Muscle layer of duodenum (tissue), 2 donors: ENCODE measurements at regions not wholly inside any gene's neighbourhood (a gene's known extent, or its start where the extent isn't known, plus 50 kb on each side); places are given as distances from the start of the nearest gene placed in this dataset.
"Not testable (repeated sequence)": the region's sequence is repeated elsewhere in the genome, so short reads cannot be mapped to it uniquely, and the experiment has no call there.

Experiments used
- H3K27ac ChIP-seq: one replicate; pipeline ENCODE4 v1.7.0; 2013; ENCODE audit warnings: mild to moderate bottlenecking, low read length
- H3K27me3 ChIP-seq: one replicate; pipeline ENCODE4 v1.7.0; 2013; ENCODE audit warnings: low read depth, mild to moderate bottlenecking, control low read depth, low read length
- H3K36me3 ChIP-seq, 2 donors: one replicate each; pipeline ENCODE4 v1.7.0; 2013; ENCODE audit warnings: low read length in 2 of 2, control low read depth in 1 of 2, mild to moderate bottlenecking in 1 of 2; ENCODE audit not compliant: insufficient read depth in 2 of 2, control insufficient read depth in 1 of 2
- H3K4me1 ChIP-seq, 2 donors: one replicate each; pipeline ENCODE4 v1.7.0; 2013; ENCODE audit warnings: low read length in 2 of 2, mild to moderate bottlenecking in 2 of 2, control low read depth in 1 of 2, moderate library complexity in 1 of 2; ENCODE audit not compliant: insufficient read depth in 2 of 2, control insufficient read depth in 1 of 2
- H3K4me3 ChIP-seq, 2 donors: one replicate each; pipeline ENCODE4 v1.7.0; 2013; ENCODE audit warnings: low read length in 2 of 2, low read depth in 1 of 2, mild to moderate bottlenecking in 1 of 2
- H3K9me3 ChIP-seq, 2 donors: one replicate each; pipeline ENCODE4 v1.7.0; 2013; ENCODE audit warnings: low read length in 2 of 2, control low read depth in 1 of 2, mild to moderate bottlenecking in 1 of 2; ENCODE audit not compliant: control insufficient read depth in 1 of 2
- donor health status: healthy.

GRCh38 chr7:15143936-15144335 lies 241.4 kb upstream of the DGKB start:
- Histone ChIP-seq H3K36me3 (no peaks in the 10 kb centered on the region), H3K9me3 (no peaks in the 10 kb centered on the region), H3K4me3 (no peak overlapping the region), H3K27me3 (no peaks in the 10 kb centered on the region), H3K4me1 (no peaks in the 10 kb centered on the region), H3K27ac (no peak overlapping the region)

- Histone ChIP-seq H3K36me3 (no peaks in the 10 kb centered on the region), H3K4me1 (no peaks in the 10 kb centered on the region), H3K4me3 (no peak overlapping the region), H3K27me3 (no peaks in the 10 kb centered on the region), H3K27ac (no peak overlapping the region), H3K9me3 (no peaks in the 10 kb centered on the region)
Measured at GRCh38 chr7:15143121-15143520, 240.6 kb upstream of the DGKB start.

GRCh38 chr7:15140431-15140830 lies 237.9 kb upstream of the DGKB start:
- H3K4me1 ChIP-seq = no peaks in the 10 kb centered on the region
- no peak overlapping the region for H3K4me3 ChIP-seq
- H3K9me3 ChIP-seq = no peaks in the 10 kb centered on the region
- no peak overlapping the region for H3K27ac ChIP-seq
- no peaks in the 10 kb centered on the region for H3K36me3 ChIP-seq
- H3K27me3 ChIP-seq = no peaks in the 10 kb centered on the region

GRCh38 chr7:15131661-15132060 lies 229.1 kb upstream of the DGKB start:
- H3K4me3 ChIP-seq = no peak overlapping the region
- H3K27me3 ChIP-seq = no peaks in the 10 kb centered on the region
- H3K36me3 ChIP-seq = no peaks in the 10 kb centered on the region
- H3K4me1 ChIP-seq = no peaks in the 10 kb centered on the region
- no peak overlapping the region for H3K27ac ChIP-seq
- no peaks in the 10 kb centered on the region for H3K9me3 ChIP-seq

DNA sequence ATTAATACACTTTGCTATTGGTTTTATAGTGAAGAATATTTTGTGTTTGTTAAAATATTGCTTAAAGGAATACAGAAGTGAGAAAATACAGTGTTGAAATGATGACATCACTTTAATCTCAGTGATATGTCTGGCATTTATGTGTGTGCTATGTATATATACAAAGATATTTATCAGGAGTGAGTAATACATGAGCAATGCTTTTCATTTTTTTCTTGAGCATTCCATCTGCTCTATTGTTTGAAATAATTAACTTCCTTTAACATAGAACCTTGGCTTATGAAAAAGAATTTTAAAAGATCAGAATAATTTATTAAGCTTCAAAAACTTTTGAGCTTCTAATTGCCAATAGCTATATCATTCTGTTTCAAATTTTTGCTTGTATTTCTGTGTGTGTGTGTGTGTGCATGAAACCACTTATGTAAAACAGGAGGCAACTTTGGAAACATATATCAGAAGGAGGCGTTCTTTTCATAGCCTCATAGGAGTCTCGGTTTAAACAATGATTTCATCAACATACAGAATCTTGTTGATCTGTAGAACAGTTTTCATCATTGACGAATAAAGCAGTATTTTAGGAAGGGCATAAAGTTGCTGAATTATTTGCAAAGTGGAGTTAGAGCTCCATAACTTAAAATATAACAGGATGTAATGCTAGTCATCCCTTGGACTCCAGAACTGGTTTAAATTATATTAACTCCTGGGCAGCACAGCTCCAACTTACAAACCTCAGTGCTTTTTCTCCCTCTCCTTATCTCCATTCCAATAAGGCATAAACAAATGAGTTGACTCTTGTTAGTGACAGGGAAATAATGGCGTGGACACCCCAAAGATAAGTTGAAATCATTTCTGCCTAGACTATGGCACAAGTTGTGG lies 228.4 kb upstream of the DGKB start:
- H3K4me3 ChIP-seq = no peak overlapping the region
- H3K9me3 ChIP-seq = no peaks in the 10 kb centered on the region
- no peaks in the 10 kb centered on the region for H3K27me3 ChIP-seq
- H3K36me3 ChIP-seq = no peaks in the 10 kb centered on the region
- no peak overlapping the region for H3K27ac ChIP-seq
- no peaks in the 10 kb centered on the region for H3K4me1 ChIP-seq

DNA sequence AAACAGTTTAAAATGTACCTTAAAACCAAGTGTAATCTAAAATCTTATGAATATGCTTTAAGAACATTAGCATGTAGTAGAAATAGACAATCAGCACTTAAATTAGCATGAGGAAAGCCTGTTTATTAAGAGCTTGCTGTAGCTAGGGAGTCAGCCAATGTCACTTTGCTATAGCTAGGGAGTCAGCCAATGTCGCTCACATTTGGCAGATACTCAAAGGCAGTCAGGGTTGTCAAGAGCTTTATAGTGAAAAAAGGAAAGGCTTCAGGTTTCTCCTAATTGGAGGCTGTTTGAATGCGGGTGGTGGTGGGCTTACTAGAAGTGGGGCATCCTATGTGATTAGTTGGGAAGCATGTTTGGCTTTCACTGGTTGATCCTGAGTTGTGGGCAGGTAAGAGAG lies 226.2 kb upstream of the DGKB start:
- H3K36me3 ChIP-seq = no peaks in the 10 kb centered on the region
- H3K4me3 ChIP-seq = no peak overlapping the region
- H3K9me3 ChIP-seq = no peaks in the 10 kb centered on the region
- no peaks in the 10 kb centered on the region for H3K27me3 ChIP-seq
- no peaks in the 10 kb centered on the region for H3K4me1 ChIP-seq
- no peak overlapping the region for H3K27ac ChIP-seq

GRCh38 chr7:15126653-15127052 lies 224.1 kb upstream of the DGKB start:
- H3K27me3 ChIP-seq, H3K4me1 ChIP-seq, H3K36me3 ChIP-seq, H3K27ac ChIP-seq, H3K9me3 ChIP-seq, H3K4me3 ChIP-seq: not testable (repeated sequence)

DNA sequence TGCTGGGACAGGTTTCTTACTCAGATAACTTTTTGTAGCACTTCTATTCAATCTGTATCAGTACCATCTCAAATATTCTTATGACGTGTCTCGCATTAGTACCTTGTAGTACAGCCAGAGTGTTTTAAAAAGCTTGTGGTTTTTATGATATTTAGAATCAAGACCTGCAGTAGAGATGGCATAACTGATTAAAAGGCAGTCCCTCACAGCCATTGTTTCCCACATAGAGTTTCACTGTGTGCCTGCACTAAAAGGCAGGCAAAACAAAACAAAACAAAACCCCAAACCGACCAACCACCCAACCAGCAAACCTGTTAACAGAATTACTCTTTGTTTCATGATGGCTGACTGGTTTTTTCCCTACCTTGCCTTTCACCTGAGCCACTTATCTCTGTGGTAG lies 221.3 kb upstream of the DGKB start:
- Histone ChIP-seq H3K4me1 (no peaks in the 10 kb centered on the region), H3K36me3 (no peaks in the 10 kb centered on the region), H3K27me3 (no peaks in the 10 kb centered on the region), H3K27ac (no peak overlapping the region), H3K4me3 (no peak overlapping the region), H3K9me3 (no peaks in the 10 kb centered on the region)

DNA sequence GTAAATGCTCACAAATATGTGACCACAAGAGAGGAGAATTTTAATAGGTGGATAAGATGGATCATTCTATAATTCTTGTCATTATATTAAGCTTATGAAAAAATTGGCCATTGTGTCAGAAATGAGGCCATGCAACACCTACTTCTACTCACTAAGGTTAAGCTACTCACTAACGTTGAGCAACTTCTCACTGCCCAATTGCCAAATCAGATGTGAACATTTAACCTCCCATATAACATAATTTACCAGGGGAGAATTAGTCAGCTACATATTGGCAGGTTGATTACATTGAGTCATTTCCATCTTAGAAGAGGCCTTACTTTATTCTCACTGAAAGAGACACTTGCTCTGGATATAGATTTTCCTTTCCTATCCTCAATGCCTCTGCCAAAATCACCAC lies 211.2 kb upstream of the DGKB start:
- Histone ChIP-seq H3K9me3 (no peaks in the 10 kb centered on the region), H3K4me1 (no peaks in the 10 kb centered on the region), H3K36me3 (no peaks in the 10 kb centered on the region), H3K27ac (no peak overlapping the region), H3K4me3 (no peak overlapping the region), H3K27me3 (no peaks in the 10 kb centered on the region)

- H3K4me3 ChIP-seq = no peak overlapping the region
- H3K27me3 ChIP-seq = no peaks in the 10 kb centered on the region
- H3K36me3 ChIP-seq = no peaks in the 10 kb centered on the region
- peaks cover 0 to 3% of the 10 kb centered on the region in 2 donors for H3K9me3 ChIP-seq
- H3K4me1 ChIP-seq = no peaks in the 10 kb centered on the region
- H3K27ac ChIP-seq = no peak overlapping the region
Measured at GRCh38 chr7:15105711-15106110, 203.2 kb upstream of the DGKB start.

DNA sequence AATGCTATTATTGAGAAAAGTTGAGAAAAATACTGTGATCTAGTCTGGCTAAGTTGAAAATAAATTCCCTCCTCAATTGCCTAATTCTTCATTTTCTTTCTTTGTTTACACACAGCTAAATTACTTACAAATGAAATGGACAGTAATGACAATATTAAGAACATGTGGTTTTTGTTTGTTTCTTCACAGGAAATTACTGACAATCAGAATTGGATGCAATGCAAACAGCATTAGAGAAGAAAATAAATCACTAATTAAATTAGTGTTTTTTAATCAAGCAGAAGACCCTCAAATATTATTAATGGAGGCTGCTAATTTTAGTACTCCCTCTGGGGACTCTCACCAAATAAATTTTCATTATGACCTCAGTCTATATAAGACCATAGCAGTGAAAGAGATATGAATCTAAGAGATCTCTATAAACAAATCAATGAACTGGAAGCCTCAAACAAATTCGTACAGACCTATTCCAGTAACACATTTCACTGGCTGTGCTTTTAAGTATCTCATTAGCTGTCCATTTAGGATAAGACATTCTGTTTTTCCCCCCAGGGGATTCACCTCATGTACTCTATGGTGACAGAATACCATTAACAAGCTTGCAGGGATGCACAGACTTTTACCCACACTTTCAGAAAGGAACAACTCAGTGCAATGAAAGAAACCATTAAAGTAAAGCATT lies 202.0 kb upstream of the DGKB start:
- Histone ChIP-seq H3K4me3 (no peak overlapping the region), H3K27ac (no peak overlapping the region), H3K27me3 (no peaks in the 10 kb centered on the region), H3K4me1 (no peaks in the 10 kb centered on the region), H3K9me3 (peaks cover 0 to 3% of the 10 kb centered on the region in 2 donors), H3K36me3 (no peaks in the 10 kb centered on the region)
